ENCODE measurements at regions not wholly inside any gene's neighbourhood (a gene's known extent, or its start where the extent isn't known, plus 50 kb on each side); places are given as distances from the start of the nearest gene placed in this dataset.

DNA sequence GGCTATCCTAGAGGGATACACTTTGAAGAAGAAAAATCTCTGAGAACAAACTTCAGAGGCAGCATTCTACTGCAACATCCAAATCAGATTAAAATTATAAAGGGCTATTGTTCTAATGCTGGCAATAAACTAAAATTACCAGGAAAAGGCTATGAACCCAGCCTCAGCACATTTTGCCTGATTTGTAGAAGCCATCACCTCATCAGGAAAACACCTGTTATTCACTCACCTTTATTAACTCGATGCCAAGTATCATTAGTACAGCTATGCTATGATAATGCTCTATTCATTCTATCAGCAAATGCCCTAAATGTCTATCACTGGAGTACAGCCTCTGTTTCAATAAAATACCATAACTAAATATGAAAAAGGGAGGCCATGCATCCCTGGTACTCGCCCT, 510.2 kb downstream of the RASEF start:
- Histone ChIP-seq H3K9me3 (ENCODE audit: low read depth) (no peaks in the 10 kb centered on the region), H3K9ac (no peak overlapping the region), H3K4me3 (no peak overlapping the region), H3K36me3 (no peaks in the 10 kb centered on the region), H3K4me2 (no peak overlapping the region), H2AFZ (replicated peaks) (no peak overlapping the region), H3K27ac (no peak overlapping the region), H3F3A (ENCODE audit: low read depth) (no peaks in the 10 kb centered on the region), H3K79me2 (ENCODE audit: low read depth) (no peaks in the 10 kb centered on the region), H3K4me1 (no peaks in the 10 kb centered on the region), H4K20me1 (ENCODE audit: low read depth) (no peaks in the 10 kb centered on the region), H3K27me3 (no peaks in the 10 kb centered on the region)
- H3K9me3 Mint-ChIP-seq: no peaks in the 10 kb centered on the region
- DNase-seq (ENCODE audit: low spot score): no peak
- TF ChIP-seq, protein P1, sequence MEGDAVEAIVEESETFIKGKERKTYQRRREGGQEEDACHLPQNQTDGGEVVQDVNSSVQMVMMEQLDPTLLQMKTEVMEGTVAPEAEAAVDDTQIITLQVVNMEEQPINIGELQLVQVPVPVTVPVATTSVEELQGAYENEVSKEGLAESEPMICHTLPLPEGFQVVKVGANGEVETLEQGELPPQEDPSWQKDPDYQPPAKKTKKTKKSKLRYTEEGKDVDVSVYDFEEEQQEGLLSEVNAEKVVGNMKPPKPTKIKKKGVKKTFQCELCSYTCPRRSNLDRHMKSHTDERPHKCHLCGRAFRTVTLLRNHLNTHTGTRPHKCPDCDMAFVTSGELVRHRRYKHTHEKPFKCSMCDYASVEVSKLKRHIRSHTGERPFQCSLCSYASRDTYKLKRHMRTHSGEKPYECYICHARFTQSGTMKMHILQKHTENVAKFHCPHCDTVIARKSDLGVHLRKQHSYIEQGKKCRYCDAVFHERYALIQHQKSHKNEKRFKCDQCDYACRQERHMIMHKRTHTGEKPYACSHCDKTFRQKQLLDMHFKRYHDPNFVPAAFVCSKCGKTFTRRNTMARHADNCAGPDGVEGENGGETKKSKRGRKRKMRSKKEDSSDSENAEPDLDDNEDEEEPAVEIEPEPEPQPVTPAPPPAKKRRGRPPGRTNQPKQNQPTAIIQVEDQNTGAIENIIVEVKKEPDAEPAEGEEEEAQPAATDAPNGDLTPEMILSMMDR (IDR thresholded peaks at IDR 0.05): no peak
- TF ChIP-seq EZH2 (IDR thresholded peaks at IDR 0.05) (no peak), EZH2phosphoT487 (IDR thresholded peaks at IDR 0.05) (no peak)
- H3K27me3 Mint-ChIP-seq (ENCODE audit: insufficient read depth, low read depth): peaks cover 5% of the 10 kb centered on the region
- H3K36me3 Mint-ChIP-seq: no peaks in the 10 kb centered on the region
- peaks cover 4% of the 10 kb centered on the region for H3K4me1 Mint-ChIP-seq
- H3K4me3 Mint-ChIP-seq: no peak overlapping the region
- H3K27ac Mint-ChIP-seq: no peak overlapping the region

DNA sequence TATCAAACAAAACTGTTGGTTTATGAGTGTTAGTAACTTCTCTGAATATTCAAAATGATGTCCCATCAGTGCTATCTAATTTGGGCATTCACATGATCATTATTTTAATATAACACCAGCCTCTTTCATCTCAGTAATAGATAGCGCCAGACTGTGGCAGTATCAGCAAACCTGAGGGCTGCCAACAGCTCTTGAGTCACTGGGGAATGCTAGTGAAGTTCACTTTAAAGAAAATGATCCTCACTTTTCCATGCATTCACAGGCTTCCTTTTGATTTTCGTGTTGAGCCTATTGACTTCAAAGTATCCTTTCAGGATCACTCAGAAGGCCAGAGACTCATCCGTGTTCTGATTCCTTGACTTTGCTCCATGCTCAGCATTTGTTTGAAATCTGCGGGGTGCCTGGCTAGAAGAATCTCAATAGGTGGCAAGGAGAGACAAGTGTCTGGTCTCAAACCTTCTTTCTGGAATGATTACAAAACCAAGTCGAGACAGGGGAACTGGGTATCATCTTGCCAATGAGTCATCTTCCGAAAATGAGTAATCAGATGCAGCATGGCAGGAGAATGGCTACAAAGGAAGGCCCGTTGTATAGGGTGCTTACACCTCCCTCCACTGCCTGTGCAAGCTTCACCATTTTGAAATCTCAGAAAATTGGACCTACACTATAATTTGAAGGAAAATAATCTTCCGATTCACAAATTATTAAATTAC, 509.1 kb downstream of the RASEF start:
- Histone ChIP-seq H2AFZ (replicated peaks) (no peak overlapping the region), H3F3A (ENCODE audit: low read depth) (no peaks in the 10 kb centered on the region), H3K4me3 (no peak overlapping the region), H3K9ac (no peak overlapping the region), H3K36me3 (no peaks in the 10 kb centered on the region), H3K27ac (no peak overlapping the region), H3K79me2 (ENCODE audit: low read depth) (no peaks in the 10 kb centered on the region), H3K27me3 (no peaks in the 10 kb centered on the region), H3K4me1 (no peaks in the 10 kb centered on the region), H4K20me1 (ENCODE audit: low read depth) (no peaks in the 10 kb centered on the region), H3K4me2 (no peak overlapping the region), H3K9me3 (ENCODE audit: low read depth) (no peaks in the 10 kb centered on the region)
- TF ChIP-seq, protein P1 (IDR thresholded peaks at IDR 0.05): no peak
- no peak for TF ChIP-seq EZH2 (IDR thresholded peaks at IDR 0.05)
- TF ChIP-seq EZH2phosphoT487 (IDR thresholded peaks at IDR 0.05): no peak
- Mint-ChIP-seq H3K36me3 (no peaks in the 10 kb centered on the region), H3K27ac (no peak overlapping the region), H3K4me3 (no peak overlapping the region), H3K4me1 (peaks cover 9% of the 10 kb centered on the region), H3K27me3 (ENCODE audit: insufficient read depth, low read depth) (peaks cover 5% of the 10 kb centered on the region), H3K9me3 (no peaks in the 10 kb centered on the region)
- no peak for DNase-seq (ENCODE audit: low spot score)

DNA sequence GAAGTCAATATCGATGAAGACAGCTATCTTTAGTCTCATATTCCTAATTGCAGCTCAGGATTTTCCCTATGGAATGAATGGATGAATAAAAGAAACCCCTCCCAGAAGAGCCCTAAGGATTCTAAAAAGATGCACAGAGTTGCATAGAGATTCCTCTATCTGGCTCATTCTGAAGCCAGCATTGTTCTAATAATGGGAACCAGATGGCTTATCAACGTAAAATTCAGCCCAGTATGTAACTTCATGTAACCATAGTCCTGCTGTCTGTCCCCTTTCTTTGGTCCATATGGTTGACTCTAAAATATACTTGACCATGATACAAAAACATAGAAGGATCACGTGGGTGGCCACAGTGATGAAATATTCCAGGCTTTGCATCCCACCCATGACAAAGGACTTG, 508.6 kb downstream of the RASEF start:
- Histone ChIP-seq H3K4me1 (no peaks in the 10 kb centered on the region), H3K27ac (no peak overlapping the region), H4K20me1 (ENCODE audit: low read depth) (no peaks in the 10 kb centered on the region), H3F3A (ENCODE audit: low read depth) (no peaks in the 10 kb centered on the region), H2AFZ (replicated peaks) (no peak overlapping the region), H3K27me3 (no peaks in the 10 kb centered on the region), H3K4me2 (no peak overlapping the region), H3K9me3 (ENCODE audit: low read depth) (no peaks in the 10 kb centered on the region), H3K79me2 (ENCODE audit: low read depth) (no peaks in the 10 kb centered on the region), H3K9ac (no peak overlapping the region), H3K36me3 (no peaks in the 10 kb centered on the region), H3K4me3 (no peak overlapping the region)
- TF ChIP-seq EZH2 (IDR thresholded peaks at IDR 0.05): no peak
- no peak for TF ChIP-seq EZH2phosphoT487 (IDR thresholded peaks at IDR 0.05)
- TF ChIP-seq, protein P1 (IDR thresholded peaks at IDR 0.05): no peak
- Mint-ChIP-seq H3K36me3 (no peaks in the 10 kb centered on the region), H3K4me3 (no peak overlapping the region), H3K4me1 (peaks cover 14% of the 10 kb centered on the region), H3K9me3 (no peaks in the 10 kb centered on the region), H3K27ac (no peak overlapping the region), H3K27me3 (ENCODE audit: insufficient read depth, low read depth) (peaks cover 5% of the 10 kb centered on the region)
- DNase-seq (ENCODE audit: low spot score): no peak
